GM23338 (cell line): ENCODE measurements at regions not wholly inside any gene's neighbourhood (a gene's known extent, or its start where the extent isn't known, plus 50 kb on each side); places are given as distances from the start of the nearest gene placed in this dataset.

Experiments used
- CTCF ChIP-seq, 2 experiments: fragments of 200-600 bp in 1 of 2; sonication (generic) in 1 of 2; conservative IDR thresholded peaks; 2 replicates each; pipeline versions ENCODE4 v1.5.1 to v1.6.1; 2016 to 2017; ENCODE audit warnings: antibody characterized with exemption in 2 of 2, low read depth in 2 of 2, mild to moderate bottlenecking in 2 of 2, moderate library complexity in 1 of 2
- EZH2 ChIP-seq: fragments of 200-600 bp; sonication (generic); IDR thresholded peaks from one replicate; pipeline ENCODE4 v1.8.0; 2017; ENCODE audit warnings: antibody characterized with exemption, mild to moderate bottlenecking, low read depth; ENCODE audit not compliant: unreplicated experiment
- EZH2phosphoT487 ChIP-seq: fragments of 200-600 bp; sonication (generic); IDR thresholded peaks from one replicate; pipeline ENCODE4 v1.8.1; 2018; ENCODE audit warnings: antibody characterized with exemption; ENCODE audit not compliant: unreplicated experiment
- REST ChIP-seq: IDR thresholded peaks from one replicate; pipeline ENCODE4 v1.6.1; 2018; ENCODE audit warnings: antibody characterized with exemption; ENCODE audit not compliant: unreplicated experiment

- TF ChIP-seq CTCF (conservative IDR thresholded peaks at IDR 0.05; ENCODE audit: low read depth in 2 of 2), result no peak
- no peak for TF ChIP-seq EZH2phosphoT487
- TF ChIP-seq EZH2, result no peak
- no peak for TF ChIP-seq REST
These were observed 221.7 kb upstream of the RXFP2 start for GRCh38 chr13:31517599-31517998.
